NCI-H526 treated with DMSO at 0.1 percent for 48 hours (cell line): ENCODE measurements at regions not wholly inside any gene's neighbourhood (a gene's known extent, or its start where the extent isn't known, plus 50 kb on each side); places are given as distances from the start of the nearest gene placed in this dataset.

Experiments used
- DNase-seq: peaks from one replicate; lab custom pipeline; 2025; lab: John Stamatoyannopoulos, UW

DNA sequence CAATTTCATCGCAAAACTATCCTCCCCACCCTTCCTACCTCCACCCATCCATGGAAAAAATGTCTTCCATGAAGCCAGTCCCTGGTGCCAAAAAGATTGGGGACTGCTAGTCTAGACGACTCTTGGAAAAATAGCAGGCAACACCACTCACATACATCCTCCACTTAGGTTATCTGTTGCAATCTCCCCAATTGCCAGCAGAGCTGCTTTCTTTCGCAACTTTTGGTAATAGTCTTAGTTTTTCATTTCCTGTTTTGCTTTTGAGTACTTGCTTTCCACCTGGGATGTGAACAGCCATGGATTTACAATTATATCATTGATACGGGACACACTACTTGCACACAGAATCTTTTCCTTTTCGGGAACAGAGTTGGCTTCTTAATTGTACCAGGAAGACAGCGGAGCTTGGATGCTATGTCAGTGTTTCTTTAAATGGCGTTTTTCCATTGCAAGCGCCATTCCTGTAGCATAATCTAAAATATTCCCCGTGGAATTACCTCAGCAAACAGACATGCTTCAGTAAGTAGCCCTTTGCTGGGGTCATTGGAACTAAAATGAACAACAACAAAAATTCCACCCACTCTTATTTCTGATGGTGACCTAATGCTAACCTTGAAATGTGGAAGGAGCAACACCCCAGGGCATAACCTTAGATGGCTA, 183.3 kb upstream of the ADGRL2 start:
- DNase-seq: no peak

DNA sequence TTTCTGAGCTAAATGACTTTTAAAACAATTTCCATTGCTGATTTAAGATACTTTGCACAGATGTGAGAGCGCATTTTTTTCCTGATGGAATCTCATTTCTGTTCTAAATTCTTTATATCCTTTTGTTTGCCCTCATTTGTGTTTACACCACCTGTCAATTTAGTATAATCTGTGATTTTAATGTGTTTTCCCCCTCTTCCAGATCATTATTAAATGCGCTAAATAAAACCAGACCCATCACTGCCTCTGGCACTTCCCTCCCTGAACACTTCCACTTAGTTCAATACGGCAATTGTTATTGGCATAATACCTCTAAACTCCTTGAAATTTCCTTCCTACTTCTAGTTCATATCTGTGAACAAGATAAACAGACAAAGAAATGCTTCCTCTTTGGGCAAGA, 186.9 kb upstream of the ADGRL2 start:
- no peak for DNase-seq

DNA sequence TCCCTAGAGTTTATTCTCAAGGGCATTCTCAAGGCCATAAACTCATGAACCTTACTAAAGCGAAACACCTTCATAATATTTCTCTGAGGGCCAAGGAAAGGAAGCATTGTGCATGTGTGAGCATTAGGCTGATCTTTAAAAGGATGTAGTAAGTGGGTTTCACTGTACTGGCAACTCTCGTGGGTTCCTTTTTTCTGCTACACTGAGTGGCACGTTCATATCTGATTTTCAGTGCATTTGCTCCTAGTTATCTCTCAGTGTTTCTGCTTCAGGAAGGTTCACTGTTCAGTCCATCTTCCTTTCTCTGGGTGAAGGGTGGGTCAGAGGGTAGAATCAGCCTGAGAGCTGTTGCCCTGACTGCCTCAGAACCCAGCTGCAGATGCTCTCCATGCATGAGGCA, 192.8 kb upstream of the ADGRL2 start:
- DNase-seq: no peak

DNA sequence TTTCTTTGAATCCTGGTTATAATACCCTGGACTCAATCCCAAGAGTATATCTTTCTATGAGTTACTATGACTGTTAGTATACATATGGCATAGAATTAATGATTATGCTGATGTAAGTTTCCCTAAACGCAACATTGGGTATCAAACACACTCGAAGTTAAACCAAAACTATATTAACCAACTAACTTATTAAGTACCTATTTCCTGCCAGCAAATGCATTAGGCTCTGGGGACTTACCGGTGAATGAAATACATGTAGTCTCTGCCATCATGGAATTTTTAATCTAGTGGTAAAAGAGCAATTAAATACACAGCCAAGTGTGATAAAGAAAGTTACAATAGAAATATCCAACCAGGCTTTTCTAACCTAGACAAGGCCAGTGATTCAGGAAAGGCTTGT, 193.6 kb upstream of the ADGRL2 start:
- DNase-seq: no peak

DNA sequence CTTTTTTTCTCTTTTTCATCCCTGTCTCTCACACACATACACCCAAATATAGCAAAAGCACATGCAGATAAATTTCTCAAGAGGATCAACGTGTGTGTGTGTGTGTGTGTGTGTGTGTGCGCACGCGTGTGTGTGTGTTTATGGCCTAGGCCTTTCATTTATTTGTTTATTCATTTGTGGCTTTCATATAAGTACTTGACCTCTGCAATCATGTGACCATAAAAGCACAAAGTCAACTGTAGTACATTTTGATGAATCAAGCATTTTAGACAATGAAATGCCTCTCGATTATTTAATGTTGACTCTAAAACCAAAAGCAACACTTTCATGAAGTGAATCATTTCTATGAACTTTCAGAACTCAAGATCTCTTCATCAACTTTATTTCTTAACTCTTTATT, 194.1 kb upstream of the ADGRL2 start:
- DNase-seq: no peak

DNA sequence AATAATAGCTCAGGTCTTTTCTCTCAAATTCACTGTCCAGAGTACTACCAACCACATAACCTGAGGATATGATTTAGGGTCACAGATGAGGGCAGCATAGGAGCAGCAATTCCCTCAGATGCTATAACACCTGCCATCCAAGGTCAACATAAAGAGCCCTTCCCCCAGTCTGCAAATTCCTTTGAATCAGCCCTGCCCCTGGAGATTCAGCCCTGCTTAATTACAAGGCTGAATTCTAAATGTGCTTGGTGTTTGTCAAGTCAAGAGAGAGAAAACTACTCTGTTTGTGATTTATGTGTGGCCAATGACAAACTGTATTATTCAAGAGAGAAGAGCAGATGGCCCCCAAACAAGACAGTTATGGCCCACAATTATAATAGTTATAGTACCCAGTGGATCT, 195.7 kb upstream of the ADGRL2 start:
- DNase-seq: no peak

DNA sequence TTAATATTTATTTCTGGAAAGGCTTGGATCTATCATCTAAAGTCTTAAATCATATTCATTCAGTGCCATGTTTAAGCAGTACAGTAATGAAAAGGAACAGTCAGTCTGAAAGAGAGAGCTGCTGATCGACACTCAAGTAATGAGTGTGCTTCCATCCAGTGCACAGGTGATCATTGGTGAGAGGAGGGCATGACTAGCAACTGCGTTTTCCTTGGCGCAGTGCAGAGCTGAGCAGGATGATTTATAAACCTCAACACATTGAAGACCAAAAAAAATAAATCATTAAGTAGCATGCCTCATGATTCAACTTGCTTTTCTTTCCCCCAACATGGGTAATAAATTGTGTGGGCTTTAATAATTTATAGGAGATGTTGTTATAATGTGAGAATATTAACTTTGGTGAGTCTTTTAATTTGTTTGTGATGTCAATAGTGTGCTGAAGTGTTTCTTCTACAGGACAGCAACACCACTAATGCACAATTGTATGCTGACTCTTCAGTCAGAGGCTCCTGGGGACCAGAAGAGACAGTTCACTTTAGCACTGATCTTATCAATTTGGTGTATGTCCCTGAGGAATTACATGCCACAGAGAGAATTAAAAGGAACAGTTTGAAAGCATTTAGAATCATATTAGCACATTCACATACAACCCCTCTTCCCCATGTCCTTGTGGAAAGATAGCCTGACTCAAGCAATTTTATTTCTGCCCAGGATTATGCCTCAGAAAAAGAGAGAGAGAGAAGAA, 199.7 kb upstream of the ADGRL2 start:
- DNase-seq: no peak

DNA sequence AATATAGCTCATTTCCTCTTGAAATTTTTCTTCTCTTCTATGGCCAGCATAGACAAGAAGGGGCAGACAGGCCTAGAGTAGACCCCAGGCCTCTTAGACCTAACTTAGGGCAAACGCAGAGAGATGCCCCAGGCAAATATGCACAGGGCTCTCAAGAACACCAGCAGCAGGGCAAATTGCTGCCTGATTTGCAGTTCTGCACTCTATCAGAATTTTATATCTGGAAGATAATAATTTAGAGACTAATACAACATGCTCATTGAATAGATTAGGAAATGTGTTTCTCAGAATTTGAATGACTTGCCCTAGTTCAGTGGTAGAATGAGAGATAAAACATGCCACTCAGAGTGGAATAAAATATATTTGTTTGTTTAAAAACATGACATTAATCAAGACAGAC, 200.4 kb upstream of the ADGRL2 start:
- DNase-seq: no peak

DNA sequence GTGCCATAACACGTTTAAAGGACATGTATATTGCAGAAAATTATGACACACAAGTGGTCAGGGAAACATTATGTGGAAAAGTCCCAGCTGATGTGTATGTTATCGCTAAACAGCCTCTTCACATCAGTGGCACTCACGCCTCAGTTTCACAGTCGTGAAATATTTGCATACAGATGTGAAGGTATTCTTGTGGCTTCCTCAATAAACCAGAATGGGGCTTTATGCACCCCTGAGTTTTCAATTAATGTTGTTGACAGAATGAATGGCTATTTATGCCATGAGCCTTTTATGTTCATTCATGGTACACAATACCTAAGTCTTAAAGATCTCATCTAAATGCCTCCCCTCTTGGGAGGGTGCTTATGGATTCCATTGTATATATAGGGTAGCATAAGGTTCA, 202.1 kb upstream of the ADGRL2 start:
- no peak for DNase-seq

DNA sequence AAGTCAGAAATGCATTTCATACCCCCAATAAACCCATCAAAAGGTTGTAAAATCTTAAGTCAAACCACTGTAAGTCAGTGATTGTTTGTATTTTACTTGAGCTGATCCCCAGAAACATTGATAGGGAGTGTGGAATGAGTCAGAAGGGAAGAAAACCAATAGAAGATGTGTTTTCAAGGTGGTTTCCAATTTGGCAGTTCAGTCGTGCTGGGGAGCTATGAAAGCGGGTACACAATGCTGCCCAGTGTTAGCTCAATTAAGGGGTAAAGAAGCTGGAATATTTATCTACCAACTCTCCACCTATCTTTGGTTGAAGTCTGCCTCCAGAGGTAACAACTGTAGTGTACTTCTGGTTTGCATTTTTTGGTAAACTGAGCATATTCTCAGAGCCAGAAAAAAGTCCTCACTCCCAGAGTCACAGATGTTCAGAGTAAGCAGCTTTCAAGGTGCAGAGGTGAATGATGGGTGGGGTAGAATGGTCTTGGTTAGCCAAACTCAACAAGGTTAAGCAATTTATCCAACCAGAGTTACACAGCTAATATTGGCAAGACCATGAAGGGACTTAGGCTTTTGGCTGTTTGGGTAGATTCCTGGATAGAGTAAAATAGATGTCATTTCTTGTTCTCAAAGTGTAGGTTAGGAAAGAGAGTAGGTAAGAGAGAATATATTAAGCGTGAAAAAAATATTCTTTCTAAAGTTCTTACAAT, 202.9 kb upstream of the ADGRL2 start:
- no peak for DNase-seq

DNA sequence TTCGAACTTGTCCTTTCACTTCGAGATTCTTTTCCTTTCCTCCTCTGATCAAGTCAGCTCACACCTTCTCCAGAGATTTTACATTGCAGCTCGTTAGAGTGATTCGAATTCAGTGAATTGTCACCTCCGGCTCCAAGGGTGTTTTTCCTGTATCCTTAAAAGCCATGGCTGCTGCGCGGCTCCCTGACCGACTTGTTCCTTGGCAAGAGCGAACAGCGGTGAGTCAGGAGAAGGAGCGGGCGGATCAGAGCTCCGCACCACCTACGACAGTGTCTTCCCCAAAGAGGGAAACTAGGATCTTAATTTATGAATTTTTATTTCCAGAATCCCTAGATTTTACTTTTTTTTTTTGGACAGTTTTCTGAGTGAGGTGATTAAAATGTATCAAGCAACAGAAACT, 204.4 kb upstream of the ADGRL2 start:
- DNase-seq: no peak

DNA sequence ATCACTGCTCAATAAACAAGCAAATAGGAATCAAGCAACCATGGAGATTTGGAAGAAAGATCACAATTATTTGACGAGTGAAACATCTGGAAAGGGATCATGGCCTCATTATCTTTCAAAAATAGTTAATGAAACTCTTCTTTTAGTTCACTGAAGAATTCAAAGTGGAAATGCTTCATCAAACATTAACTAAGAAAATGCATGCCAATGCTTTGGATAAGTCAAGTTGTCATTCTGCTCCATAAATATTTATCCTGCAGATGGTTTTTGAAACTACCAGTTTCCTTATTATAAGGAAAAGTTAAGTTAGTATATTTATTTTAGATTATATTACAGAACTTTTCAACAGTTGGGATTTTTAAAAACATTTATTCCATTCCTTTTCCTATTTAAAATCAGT, 206.5 kb upstream of the ADGRL2 start:
- no peak for DNase-seq

DNA sequence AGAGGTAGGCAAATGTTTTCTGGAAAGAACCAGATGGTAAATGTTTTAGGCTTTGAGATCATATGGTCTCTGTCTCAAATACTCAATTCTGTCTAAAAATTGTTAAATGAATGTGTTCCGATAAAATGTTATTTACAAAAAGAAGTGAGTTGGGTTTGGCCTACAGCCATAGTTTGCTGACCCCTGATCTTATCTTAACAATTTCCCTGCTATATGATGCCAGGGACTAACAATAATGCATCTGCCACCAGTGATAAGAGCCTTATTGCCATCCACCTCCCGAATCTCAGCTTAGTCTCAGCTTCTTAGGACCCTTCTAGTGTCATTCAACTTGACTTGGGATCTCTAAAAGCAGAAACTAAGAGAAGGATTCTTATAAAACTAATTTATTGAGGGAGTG, 208.5 kb upstream of the ADGRL2 start:
- DNase-seq: no peak

DNA sequence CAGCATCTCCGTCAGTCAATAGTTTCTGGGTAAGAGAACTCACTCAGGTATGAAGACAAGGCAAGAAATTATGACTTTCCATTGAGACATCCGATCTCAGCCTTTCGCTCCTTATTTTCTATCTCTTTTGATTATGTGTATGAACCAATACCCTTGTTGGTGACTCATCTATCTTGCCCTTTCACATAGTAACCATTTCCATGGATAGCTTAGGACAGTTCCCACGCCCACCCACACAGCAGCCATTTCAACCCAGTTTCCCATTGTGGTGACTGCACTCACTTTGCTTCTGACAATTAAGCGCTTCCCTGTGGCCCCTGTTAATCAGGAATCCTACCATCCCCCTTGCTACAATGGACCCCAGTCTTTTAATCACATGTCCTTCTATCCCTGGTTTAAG, 210.6 kb upstream of the ADGRL2 start:
- DNase-seq: no peak

DNA sequence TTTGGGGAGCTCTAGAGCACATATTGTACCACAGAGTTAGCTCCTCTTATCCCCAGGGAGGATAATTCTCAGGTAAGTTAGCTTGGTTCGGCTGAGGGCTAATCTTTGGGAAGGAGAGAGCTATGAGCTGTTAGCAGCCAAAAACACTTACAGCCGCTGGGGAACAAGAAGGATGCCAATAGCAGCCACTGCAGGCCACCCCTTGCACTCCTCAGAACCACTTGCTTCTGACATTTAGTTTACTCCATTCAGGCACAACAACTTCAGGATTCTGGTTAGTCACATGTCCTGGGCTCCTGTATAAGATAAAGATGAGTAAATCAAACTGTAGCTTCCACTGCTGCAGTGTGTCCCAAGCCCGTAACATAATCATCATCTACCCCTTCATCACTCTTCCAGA, 212.6 kb upstream of the ADGRL2 start:
- no peak for DNase-seq

DNA sequence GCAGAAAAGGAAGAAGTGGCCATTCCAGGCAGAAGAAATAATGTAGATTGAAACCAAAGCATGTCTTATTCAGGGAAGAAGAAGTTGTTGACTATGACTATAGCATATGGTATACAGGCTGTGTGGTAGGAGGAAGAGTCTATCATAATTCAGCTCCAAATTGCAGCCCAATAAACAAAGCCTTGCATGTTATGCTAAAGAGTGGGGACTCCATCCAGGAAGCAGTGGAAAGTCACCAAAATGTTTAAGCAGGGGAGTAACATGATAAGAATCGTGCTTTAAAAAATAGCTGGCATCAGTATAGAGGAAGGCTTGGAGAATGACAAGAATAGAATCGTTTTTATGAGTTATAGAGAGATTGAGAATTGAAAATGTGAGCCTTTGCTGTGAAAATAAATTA, 213.3 kb upstream of the ADGRL2 start:
- no peak for DNase-seq

DNA sequence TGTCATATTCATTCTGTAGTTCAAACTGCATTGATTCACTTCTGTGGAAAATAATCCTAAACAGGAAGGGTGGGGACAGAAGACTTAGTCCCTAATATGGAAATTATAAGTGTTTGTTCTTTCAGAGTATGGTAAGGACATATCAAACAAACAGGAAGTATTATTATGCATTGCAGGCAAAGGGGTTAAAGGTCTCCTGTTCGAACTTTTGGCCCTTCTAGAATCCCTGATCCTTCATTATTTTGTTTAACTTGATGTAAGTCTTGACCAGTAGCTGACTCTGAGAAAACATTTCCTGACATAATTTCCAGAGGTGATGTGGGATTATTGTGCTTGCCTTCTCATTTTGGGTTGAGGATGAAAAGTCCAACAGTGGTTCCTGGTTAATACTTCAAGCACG, 215.4 kb upstream of the ADGRL2 start:
- DNase-seq: no peak

DNA sequence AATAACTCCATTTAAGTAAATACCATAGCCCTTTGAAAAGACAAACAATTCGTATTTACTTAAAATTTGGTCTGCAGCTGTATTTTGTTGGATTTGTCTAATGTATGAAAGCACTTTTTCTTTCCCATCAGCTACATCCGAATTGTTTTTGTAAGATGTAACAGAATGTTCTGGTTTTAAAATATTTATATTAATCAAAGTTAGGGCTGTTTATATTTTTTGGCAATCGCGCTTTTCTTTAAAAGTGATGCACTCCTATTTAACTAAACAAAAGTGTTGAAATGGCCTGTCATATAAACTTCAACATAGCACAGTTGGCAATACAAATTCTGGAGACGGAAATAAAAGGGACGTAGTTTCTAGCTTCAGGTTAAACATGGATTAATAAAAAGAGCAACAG, 216.3 kb upstream of the ADGRL2 start:
- no peak for DNase-seq

DNA sequence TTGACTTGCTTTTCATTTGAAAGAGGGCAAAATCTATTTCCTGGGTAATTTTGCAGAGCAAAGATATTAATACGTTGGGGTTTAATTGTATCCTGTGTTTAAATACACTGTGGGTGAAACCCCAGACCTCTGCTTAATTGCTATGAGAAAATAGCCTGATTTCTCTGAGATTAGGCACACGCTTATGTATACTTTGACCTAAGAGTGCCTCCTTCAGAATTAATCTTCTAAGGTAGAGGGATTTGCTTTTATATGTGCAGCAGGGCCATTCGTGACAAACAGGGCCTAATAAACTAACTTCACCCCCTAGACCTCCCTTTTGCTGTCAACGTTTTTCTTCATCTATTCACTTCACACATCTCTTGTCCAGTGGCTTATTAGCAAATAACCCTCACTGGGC, 216.9 kb upstream of the ADGRL2 start:
- no peak for DNase-seq

DNA sequence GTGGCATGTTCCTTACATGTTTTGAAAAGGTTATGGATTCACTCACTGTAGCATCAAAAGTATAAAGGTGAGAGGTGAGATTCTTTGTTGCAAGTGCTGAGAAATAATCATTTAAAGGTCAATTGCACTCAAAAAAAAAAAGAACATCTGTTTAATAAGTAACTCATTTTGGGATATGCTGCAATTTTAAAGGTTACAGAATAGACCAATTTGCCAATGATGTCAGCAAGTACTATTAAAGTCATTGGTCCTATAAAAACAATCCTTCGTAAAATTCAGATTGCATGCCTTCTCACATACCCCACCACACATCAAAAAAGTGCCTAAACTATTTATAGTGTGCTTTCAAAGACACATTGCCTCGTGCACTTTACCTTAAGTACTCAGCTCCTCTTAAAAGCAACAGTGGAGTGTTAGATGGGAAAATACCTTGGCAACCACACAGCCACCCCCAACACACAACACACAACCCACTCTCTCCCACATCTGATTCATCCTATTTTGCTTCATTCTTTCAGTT, 218.2 kb upstream of the ADGRL2 start:
- no peak for DNase-seq

DNA sequence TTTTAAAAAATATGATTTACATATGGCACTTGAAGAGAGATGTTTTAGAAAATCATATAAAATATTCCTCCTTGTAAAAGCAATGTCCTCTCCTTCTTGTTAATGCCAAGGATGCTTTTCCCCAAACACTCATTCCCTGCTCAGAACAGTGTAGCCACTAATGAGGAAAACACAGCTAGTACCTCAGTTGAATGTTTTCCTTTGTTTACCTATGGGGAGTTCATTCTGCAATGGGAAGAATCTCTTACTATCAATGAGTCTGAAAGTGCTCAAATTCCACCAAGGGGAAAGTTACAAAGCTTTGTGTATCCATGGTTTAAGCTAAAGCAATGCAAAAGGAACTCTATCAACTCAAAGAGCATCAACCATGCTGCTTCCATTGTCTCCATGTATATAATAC, 221.9 kb upstream of the ADGRL2 start:
- no peak for DNase-seq

DNA sequence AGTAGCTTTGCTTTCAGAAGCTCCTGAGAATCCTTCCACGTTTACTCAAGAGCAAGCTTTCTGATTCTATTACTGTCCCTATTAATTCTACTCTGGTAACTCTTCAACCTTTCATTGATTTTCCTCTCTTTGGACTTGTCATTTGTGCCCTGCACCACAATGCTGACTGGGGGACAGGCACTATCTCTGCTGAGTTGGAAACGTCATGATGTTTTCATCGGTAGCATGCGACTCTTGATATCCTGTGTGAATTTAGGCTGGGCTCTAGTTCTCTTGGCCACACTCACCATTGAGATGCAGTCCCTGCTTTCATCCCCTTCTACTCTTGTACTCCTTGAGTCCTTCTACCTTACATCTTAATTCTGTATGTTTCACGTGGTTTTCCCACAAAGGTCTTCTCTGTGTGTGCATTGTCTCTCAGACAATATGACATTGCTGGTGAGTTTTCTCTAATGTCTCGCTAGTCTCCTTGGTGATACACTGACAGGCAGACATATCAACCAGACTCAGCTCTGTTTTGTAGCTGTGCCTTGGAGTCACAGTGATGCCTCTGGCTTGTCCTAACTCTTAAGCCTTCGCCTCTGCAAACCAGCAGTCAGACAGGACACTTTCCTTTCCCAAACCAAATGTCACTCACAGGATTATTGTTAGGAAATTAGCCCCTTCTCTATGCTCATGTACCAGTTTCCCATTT, 223.6 kb upstream of the ADGRL2 start:
- DNase-seq: no peak

DNA sequence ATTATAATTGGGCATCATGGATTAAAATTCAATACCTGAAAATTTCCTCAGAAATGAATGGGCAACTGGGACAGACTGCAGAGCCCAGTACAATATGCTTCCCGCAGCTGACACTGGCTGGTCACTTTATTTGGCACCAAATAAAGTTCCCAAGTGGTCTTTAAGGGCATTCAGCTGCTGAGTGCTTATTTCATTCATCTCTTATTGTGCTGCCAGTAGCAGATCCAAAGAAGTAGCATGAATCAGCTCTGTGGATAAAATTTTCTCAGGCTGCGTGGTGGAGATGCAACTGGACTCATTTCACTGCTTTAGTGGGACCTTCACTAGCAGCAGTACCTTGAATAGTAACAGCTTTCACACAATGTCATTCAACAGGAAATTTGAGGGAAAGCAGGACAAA, 226.3 kb upstream of the ADGRL2 start:
- no peak for DNase-seq
